AG04450 (cell line): ENCODE measurements at regions not wholly inside any gene's neighbourhood (a gene's known extent, or its start where the extent isn't known, plus 50 kb on each side); places are given as distances from the start of the nearest gene placed in this dataset.

ENCODE experiments used
- CTCF ChIA-PET: fragments of 300-600, 350-600 bp; formaldehyde crosslinking; extraction: SDS; loops from one replicate; lab custom pipeline; 2022; ENCODE audit warnings: antibody characterized with exemption, inconsistent platforms; lab: Charles Lee
- POLR2A ChIA-PET: fragments of 350-600 bp; formaldehyde crosslinking; extraction: SDS; loops from one replicate; lab custom pipeline; 2021; ENCODE audit warnings: antibody characterized with exemption, inconsistent platforms; lab: Yijun Ruan, JAX
- DNase-seq: peaks from one replicate; pipeline ENCODE4 v3.0.0-alpha.2; 2011; ENCODE audit warnings: low read depth, low spot score
- H3K27ac ChIP-seq: one replicate; pipeline ENCODE4 v1.5.1; 2012; ENCODE audit warnings: low read depth, low read length, control low read depth
- H3K27me3 ChIP-seq: one replicate; pipeline ENCODE4 v1.6.0; 2012; ENCODE audit warnings: low read length; ENCODE audit not compliant: control insufficient read depth, insufficient read depth
- H3K4me3 ChIP-seq: 2 replicates; pipeline ENCODE4 v1.5.1; 2011; ENCODE audit warnings: mild to moderate bottlenecking, low read depth, low read length, control low read depth
- H3K9me3 ChIP-seq: 2 replicates; pipeline ENCODE4 v1.5.1; 2012; ENCODE audit warnings: low read length; ENCODE audit not compliant: control insufficient read depth, insufficient read depth
- CTCF ChIP-seq: IDR thresholded peaks from 2 replicates; pipeline ENCODE4 v1.5.1; 2011; ENCODE audit warnings: low read depth, low read length, control low read depth, inconsistent platforms

GRCh38 chr18:40523287-40523686, 1431.7 kb upstream of the PIK3C3 start:
- no peak for TF ChIP-seq CTCF
- DNase-seq = no peak
- H3K27me3 ChIP-seq = no peaks in the 10 kb centered on the region
- POLR2A ChIA-PET = no interaction called here
- H3K4me3 ChIP-seq = no peak overlapping the region
- no peak overlapping the region for H3K27ac ChIP-seq
- no peaks in the 10 kb centered on the region for H3K9me3 ChIP-seq
- CTCF ChIA-PET = interaction anchor here (0.7 kb wide), 1 partner anchor 11 kb away, joined by 3 read pairs; no protein-coding TSS in a partner anchor

- no peak for DNase-seq
- no peak for TF ChIP-seq CTCF
- H3K9me3 ChIP-seq = no peaks in the 10 kb centered on the region
- CTCF ChIA-PET = no interaction called here
- H3K27ac ChIP-seq = no peak overlapping the region
- no peaks in the 10 kb centered on the region for H3K27me3 ChIP-seq
- H3K4me3 ChIP-seq = no peak overlapping the region
- POLR2A ChIA-PET = no interaction called here
These were observed 1454.0 kb upstream of the PIK3C3 start for GRCh38 chr18:40501026-40501425.

- no peak for TF ChIP-seq CTCF
- no peaks in the 10 kb centered on the region for H3K9me3 ChIP-seq
- H3K27ac ChIP-seq = no peak overlapping the region
- ChIA-PET CTCF (no interaction called here), POLR2A (no interaction called here)
- no peak for DNase-seq
- H3K27me3 ChIP-seq = no peaks in the 10 kb centered on the region
- no peak overlapping the region for H3K4me3 ChIP-seq
These were observed 1460.4 kb upstream of the PIK3C3 start for GRCh38 chr18:40494603-40495002.

GRCh38 chr18:40493316-40493715, 1461.7 kb upstream of the PIK3C3 start:
- POLR2A ChIA-PET = no interaction called here
- Histone ChIP-seq H3K27ac (no peak overlapping the region), H3K9me3 (no peaks in the 10 kb centered on the region), H3K27me3 (no peaks in the 10 kb centered on the region), H3K4me3 (no peak overlapping the region)
- no peak for DNase-seq
- CTCF ChIA-PET = interaction anchor here (0.6 kb wide), 1 partner anchor 196 kb away, joined by 3 read pairs; no protein-coding TSS in a partner anchor
- TF ChIP-seq CTCF = no peak

GRCh38 chr18:40489301-40489700, 1465.7 kb upstream of the PIK3C3 start:
- no peak overlapping the region for H3K4me3 ChIP-seq
- ChIA-PET POLR2A (no interaction called here), CTCF (no interaction called here)

More at GRCh38 chr18:40489301-40489700, 1465.7 kb upstream of the PIK3C3 start:
- no peak for DNase-seq
- H3K27me3 ChIP-seq = no peaks in the 10 kb centered on the region
- H3K9me3 ChIP-seq = no peaks in the 10 kb centered on the region
- no peak for TF ChIP-seq CTCF
- H3K27ac ChIP-seq = no peak overlapping the region
